ENCODE measurements at regions not wholly inside any gene's neighbourhood (a gene's known extent, or its start where the extent isn't known, plus 50 kb on each side); places are given as distances from the start of the nearest gene placed in this dataset.

DNA sequence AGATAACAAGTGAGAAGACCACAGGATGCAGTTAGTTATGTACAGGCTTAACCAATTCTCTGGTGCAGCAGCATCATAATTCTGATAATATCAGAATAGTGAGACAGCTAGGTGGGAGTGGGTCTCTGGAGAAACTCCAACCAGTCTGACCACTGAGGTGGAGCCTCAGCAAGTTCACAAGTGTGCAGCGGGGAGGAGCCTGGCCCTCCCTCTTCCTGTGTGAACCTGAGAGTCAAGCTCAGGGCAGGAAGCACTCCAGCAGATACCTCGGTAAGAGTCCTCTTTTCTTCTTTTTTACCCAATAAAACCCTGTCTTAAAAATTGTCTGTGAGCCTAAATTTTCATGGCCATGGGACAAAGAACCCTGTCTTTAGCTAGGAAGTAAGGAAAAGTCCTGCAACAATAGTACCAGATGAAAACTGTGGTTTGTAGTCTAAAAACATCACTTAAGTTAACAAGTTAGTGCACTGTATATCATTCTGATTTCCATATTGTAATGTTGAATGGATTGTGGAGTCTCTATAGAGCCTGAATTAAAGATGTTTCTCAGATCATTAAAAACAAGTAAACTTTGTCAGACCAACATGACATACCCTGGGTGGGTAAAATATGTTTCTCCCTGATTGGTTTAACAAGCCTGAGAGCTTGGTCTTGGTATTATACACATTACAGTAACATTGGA lies 370.8 kb downstream of the TMEM182 start:
- TF ChIP-seq TAF1 (IDR thresholded peaks at IDR 0.05; ENCODE audit: low read depth, low read length) (no peak), POLR2A (IDR thresholded peaks at IDR 0.05; ENCODE audit: low read depth, low read length) (no peak)

All from GM12891 (cell line).